GM12892 (cell line): ENCODE measurements at regions not wholly inside any gene's neighbourhood (a gene's known extent, or its start where the extent isn't known, plus 50 kb on each side); places are given as distances from the start of the nearest gene placed in this dataset.

ENCODE experiments used
- POLR2A ChIP-seq: IDR thresholded peaks from 2 replicates; pipeline ENCODE4 v1.6.1; 2011; ENCODE audit warnings: low read depth, low read length, control low read depth
- POLR2AphosphoS5 ChIP-seq: IDR thresholded peaks from 2 replicates; pipeline ENCODE4 v1.6.1; 2011; ENCODE audit warnings: low read depth, low read length, control low read depth
- TAF1 ChIP-seq: IDR thresholded peaks from 2 replicates; pipeline ENCODE4 v1.6.1; 2011; ENCODE audit warnings: low read depth, mild to moderate bottlenecking, control low read depth, low read length, borderline replicate concordance

GRCh38 chr4:130165381-130165780 lies 1069.4 kb downstream of the C4orf33 start:
- TF ChIP-seq POLR2A, result no peak
- TF ChIP-seq TAF1, result no peak
- TF ChIP-seq POLR2AphosphoS5, result no peak
